ENCODE measurements at regions not wholly inside any gene's neighbourhood (a gene's known extent, or its start where the extent isn't known, plus 50 kb on each side); places are given as distances from the start of the nearest gene placed in this dataset.

- H3K4me3 ChIP-seq (ENCODE audit: low read depth, low read length) = no peak overlapping the region
- TF ChIP-seq, protein P1, sequence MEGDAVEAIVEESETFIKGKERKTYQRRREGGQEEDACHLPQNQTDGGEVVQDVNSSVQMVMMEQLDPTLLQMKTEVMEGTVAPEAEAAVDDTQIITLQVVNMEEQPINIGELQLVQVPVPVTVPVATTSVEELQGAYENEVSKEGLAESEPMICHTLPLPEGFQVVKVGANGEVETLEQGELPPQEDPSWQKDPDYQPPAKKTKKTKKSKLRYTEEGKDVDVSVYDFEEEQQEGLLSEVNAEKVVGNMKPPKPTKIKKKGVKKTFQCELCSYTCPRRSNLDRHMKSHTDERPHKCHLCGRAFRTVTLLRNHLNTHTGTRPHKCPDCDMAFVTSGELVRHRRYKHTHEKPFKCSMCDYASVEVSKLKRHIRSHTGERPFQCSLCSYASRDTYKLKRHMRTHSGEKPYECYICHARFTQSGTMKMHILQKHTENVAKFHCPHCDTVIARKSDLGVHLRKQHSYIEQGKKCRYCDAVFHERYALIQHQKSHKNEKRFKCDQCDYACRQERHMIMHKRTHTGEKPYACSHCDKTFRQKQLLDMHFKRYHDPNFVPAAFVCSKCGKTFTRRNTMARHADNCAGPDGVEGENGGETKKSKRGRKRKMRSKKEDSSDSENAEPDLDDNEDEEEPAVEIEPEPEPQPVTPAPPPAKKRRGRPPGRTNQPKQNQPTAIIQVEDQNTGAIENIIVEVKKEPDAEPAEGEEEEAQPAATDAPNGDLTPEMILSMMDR (IDR thresholded peaks at IDR 0.05; ENCODE audit: low read depth, low read length, missing control alignments) = no peak
- in situ Hi-C loops (cut with HindIII; ENCODE audit: low sequenced_read_pairs) = no loop called here
- DNase-seq (ENCODE audit: low read depth) = no peak
Observed at GRCh38 chr9:108466304-108466703, 389.5 kb downstream of the ACTL7B start.

DNA sequence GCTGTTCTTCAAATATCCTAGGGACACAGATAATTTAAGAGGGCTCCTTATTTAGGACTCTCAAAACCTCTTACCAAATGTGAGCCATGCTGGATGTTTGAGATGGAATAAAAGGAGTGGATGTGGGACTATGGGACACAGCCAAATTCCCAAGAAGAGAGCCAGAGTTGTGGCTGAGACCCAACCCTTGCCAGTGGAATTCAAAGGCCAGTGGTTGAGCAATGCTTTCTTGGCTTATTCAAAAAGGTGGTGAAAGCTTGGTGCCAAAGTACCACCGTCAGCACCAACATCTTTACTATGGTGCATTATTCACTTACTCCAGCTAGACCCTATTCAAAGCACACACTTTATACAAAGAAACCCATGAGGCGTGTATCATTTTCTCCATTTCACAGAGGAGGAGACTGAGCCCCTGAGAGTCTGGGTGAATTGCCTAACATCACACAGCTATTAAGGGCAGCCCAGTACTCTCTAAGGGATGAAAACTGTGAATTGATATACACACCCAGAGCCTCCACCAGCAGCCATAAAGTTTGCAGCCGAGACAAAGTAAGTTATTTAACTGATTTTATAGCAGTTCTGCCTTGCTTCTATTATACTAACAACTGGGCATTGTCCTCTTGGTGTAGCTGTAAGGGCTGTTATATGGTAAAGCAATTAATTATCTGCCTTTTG lies 391.7 kb downstream of the ACTL7B start:
- DNase-seq (ENCODE audit: low read depth) = no peak
- H3K4me3 ChIP-seq (ENCODE audit: low read depth, low read length) = no peak overlapping the region
- TF ChIP-seq, protein P1 (IDR thresholded peaks at IDR 0.05; ENCODE audit: low read depth, low read length, missing control alignments) = no peak
- in situ Hi-C loops (cut with HindIII; ENCODE audit: low sequenced_read_pairs) = no loop called here

- no peak for DNase-seq (ENCODE audit: low read depth)
- no peak overlapping the region for H3K4me3 ChIP-seq (ENCODE audit: low read depth, low read length)
- in situ Hi-C loops (cut with HindIII; ENCODE audit: low sequenced_read_pairs) = no loop called here
- TF ChIP-seq, protein P1 (IDR thresholded peaks at IDR 0.05; ENCODE audit: low read depth, low read length, missing control alignments) = no peak
Observed at GRCh38 chr9:108456903-108457302, 398.9 kb downstream of the ACTL7B start.

GRCh38 chr9:108445431-108446071 lies 410.2 kb downstream of the ACTL7B start:
- no peak for DNase-seq (ENCODE audit: low read depth)
- TF ChIP-seq, protein P1 (IDR thresholded peaks at IDR 0.05; ENCODE audit: low read depth, low read length, missing control alignments) = no peak
- in situ Hi-C loops (cut with HindIII; ENCODE audit: low sequenced_read_pairs) = no loop called here
- no peak overlapping the region for H3K4me3 ChIP-seq (ENCODE audit: low read depth, low read length)

DNA sequence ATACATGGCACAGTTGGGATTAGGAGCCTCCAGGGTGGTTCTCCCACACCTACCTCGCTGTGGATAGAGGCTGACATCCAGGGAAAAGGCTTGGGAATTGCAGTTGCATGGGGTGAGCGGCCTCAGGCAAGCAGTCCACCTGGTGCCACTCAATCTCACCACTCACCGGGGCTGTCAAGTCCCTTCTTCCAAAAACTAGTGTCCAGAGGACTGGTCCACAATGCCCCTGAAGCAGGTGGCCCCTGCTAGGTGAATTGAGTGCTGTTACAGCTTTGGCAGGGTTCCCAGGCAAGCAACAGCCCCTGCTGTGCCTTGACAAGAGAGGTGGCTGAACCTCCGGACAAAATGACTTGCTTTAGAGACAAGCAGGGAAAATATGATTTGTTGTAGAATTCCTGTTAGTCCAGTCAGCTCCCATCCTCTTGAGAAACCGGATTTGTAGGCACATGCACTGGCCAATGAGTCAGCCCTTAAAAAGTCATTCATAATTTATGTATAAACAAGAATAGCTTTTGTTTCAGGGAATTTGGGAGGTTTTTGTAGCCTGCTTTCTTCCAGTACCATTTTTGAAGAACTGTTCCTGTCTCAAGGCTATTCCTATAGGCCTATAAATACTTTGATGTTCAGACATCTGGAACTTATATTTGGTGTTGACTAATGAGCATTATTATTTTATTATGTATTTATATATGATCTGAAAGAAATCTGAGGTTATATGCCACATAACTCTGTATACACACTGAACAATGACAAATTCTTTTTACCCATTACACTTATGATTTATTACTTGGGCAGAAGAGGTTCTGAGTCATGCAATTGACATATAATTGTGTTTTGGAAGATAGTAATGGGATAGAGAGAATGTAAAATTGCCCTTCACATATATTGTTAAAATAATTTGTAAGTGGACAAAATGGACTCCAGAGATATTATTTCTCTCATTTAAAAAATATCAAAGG lies 411.1 kb downstream of the ACTL7B start:
- no peak overlapping the region for H3K4me3 ChIP-seq (ENCODE audit: low read depth, low read length)
- TF ChIP-seq, protein P1 (IDR thresholded peaks at IDR 0.05; ENCODE audit: low read depth, low read length, missing control alignments) = no peak
- in situ Hi-C loops (cut with HindIII; ENCODE audit: low sequenced_read_pairs) = no loop called here
- peak; percentile 72 for DNase-seq (ENCODE audit: low read depth)

GRCh38 chr9:108443741-108444140 lies 412.0 kb downstream of the ACTL7B start:
- no peak overlapping the region for H3K4me3 ChIP-seq (ENCODE audit: low read depth, low read length)
- TF ChIP-seq, protein P1 (IDR thresholded peaks at IDR 0.05; ENCODE audit: low read depth, low read length, missing control alignments) = no peak
- in situ Hi-C loops (cut with HindIII; ENCODE audit: low sequenced_read_pairs) = no loop called here
- DNase-seq (ENCODE audit: low read depth) = no peak

Measured in astrocyte of the cerebellum (primary cell).